HG03460 (cell line): ENCODE measurements at regions not wholly inside any gene's neighbourhood (a gene's known extent, or its start where the extent isn't known, plus 50 kb on each side); places are given as distances from the start of the nearest gene placed in this dataset.
A peak's percentile ranks its signal among the peaks of the same experiment; 100 is the strongest.

Source experiments
- ATAC-seq: cut with Tn5 transposase; IDR thresholded peaks from one replicate; pipeline ENCODE4 v1.9.1; 2021; ENCODE audit not compliant: unreplicated experiment

GRCh38 chr7:85525676-85526075, 338.8 kb upstream of the SEMA3D start:
- no peak for ATAC-seq

- ATAC-seq, result no peak
Observed at GRCh38 chr7:85522070-85522469, 335.2 kb upstream of the SEMA3D start.

- ATAC-seq, result no peak
Observed at GRCh38 chr7:85521108-85521694, 334.3 kb upstream of the SEMA3D start.

- ATAC-seq, result no peak
Observed at GRCh38 chr7:85520175-85520574, 333.3 kb upstream of the SEMA3D start.

- ATAC-seq, result no peak
Observed at GRCh38 chr7:85516675-85517074, 329.8 kb upstream of the SEMA3D start.

- ATAC-seq, result no peak
Observed at GRCh38 chr7:85512790-85513189, 325.9 kb upstream of the SEMA3D start.

GRCh38 chr7:85510287-85510686, 323.4 kb upstream of the SEMA3D start:
- no peak for ATAC-seq

GRCh38 chr7:85509476-85509875, 322.6 kb upstream of the SEMA3D start:
- no peak for ATAC-seq

GRCh38 chr7:85508642-85509410, 322.0 kb upstream of the SEMA3D start:
- ATAC-seq, result no peak

- no peak for ATAC-seq
Observed at GRCh38 chr7:85498031-85498430, 311.2 kb upstream of the SEMA3D start.

- ATAC-seq, result no peak
Observed at GRCh38 chr7:85489498-85489897, 302.6 kb upstream of the SEMA3D start.

- no peak for ATAC-seq
Observed at GRCh38 chr7:85488406-85488805, 301.6 kb upstream of the SEMA3D start.

- no peak for ATAC-seq
Observed at GRCh38 chr7:85483177-85483576, 296.3 kb upstream of the SEMA3D start.

- ATAC-seq, result no peak
Observed at GRCh38 chr7:85480666-85481065, 293.8 kb upstream of the SEMA3D start.

- ATAC-seq, result no peak
Observed at GRCh38 chr7:85479918-85480643, 293.2 kb upstream of the SEMA3D start.

- no peak for ATAC-seq
Observed at GRCh38 chr7:85478530-85478929, 291.7 kb upstream of the SEMA3D start.

- ATAC-seq, result no peak
Observed at GRCh38 chr7:85475476-85475875, 288.6 kb upstream of the SEMA3D start.

GRCh38 chr7:85475071-85475470, 288.2 kb upstream of the SEMA3D start:
- no peak for ATAC-seq

- ATAC-seq, result peak; percentile 79
Observed at GRCh38 chr7:85474234-85474633, 287.4 kb upstream of the SEMA3D start.

GRCh38 chr7:85471740-85472139, 284.9 kb upstream of the SEMA3D start:
- ATAC-seq, result no peak

GRCh38 chr7:85471307-85471706, 284.5 kb upstream of the SEMA3D start:
- ATAC-seq, result no peak

GRCh38 chr7:85469446-85470010, 282.7 kb upstream of the SEMA3D start:
- no peak for ATAC-seq
